ENCODE measurements at regions not wholly inside any gene's neighbourhood (a gene's known extent, or its start where the extent isn't known, plus 50 kb on each side); places are given as distances from the start of the nearest gene placed in this dataset.

GRCh38 chr3:40677321-40677720 is 152.6 kb downstream of the ZNF621 start:
- no peak for TF ChIP-seq CTCF (conservative IDR thresholded peaks at IDR 0.05 in 1 of 2, IDR thresholded peaks at IDR 0.05 in 1 of 2; ENCODE audit: extremely low read depth in 1 of 2, insufficient read depth in 1 of 2, low read depth in 1 of 2, low read length in 2 of 2)
- TF ChIP-seq EZH2 (IDR thresholded peaks at IDR 0.05; ENCODE audit: borderline replicate concordance, low read length): no peak
